ENCODE measurements at regions not wholly inside any gene's neighbourhood (a gene's known extent, or its start where the extent isn't known, plus 50 kb on each side); places are given as distances from the start of the nearest gene placed in this dataset.

- TF ChIP-seq SIN3A (IDR thresholded peaks at IDR 0.05; ENCODE audit: borderline replicate concordance, insufficient read depth, low read length) (no peak), REST (IDR thresholded peaks at IDR 0.05; ENCODE audit: insufficient read depth in 1 of 2, low read depth in 2 of 2, low read length in 2 of 2) (no peak)
Observed at GRCh38 chr3:177519588-177519987, 322.3 kb upstream of the TBL1XR1 start.
